HL-60 (cell line): ENCODE measurements at regions not wholly inside any gene's neighbourhood (a gene's known extent, or its start where the extent isn't known, plus 50 kb on each side); places are given as distances from the start of the nearest gene placed in this dataset.
"Not testable (repeated sequence)": the region's sequence is repeated elsewhere in the genome, so short reads cannot be mapped to it uniquely, and the experiment has no call there.

Source experiments
- DNase-seq, 2 experiments: peaks; one replicate each; pipeline ENCODE4 v3.0.0-alpha.2; 2010 to 2020; ENCODE audit warnings: low read depth in 1 of 2, low spot score in 1 of 2
- H3K27ac ChIP-seq: fragments of 250-450 bp; sonication (Bioruptor Pico); replicated peaks from 2 replicates; pipeline ENCODE4 v1.5.1; 2020; ENCODE audit warnings: mild to moderate bottlenecking, moderate library complexity
- H3K27me3 ChIP-seq: fragments of 250-450 bp; sonication (Bioruptor Pico); 2 replicates; pipeline ENCODE4 v1.5.1; 2021; ENCODE audit warnings: mild to moderate bottlenecking, moderate library complexity; ENCODE audit not compliant: insufficient read depth, poor library complexity, severe bottlenecking
- H3K4me3 ChIP-seq: replicated peaks from 2 replicates; pipeline ENCODE4 v1.5.1; 2011; ENCODE audit warnings: mild to moderate bottlenecking, control low read depth, low read length; ENCODE audit not compliant: insufficient read depth
- GABPA ChIP-seq: IDR thresholded peaks from 2 replicates; pipeline ENCODE4 v1.6.1; 2012; ENCODE audit warnings: low read depth
- POLR2AphosphoS5 ChIP-seq: IDR thresholded peaks from 2 replicates; pipeline ENCODE4 v1.6.1; 2012; ENCODE audit warnings: low read depth
- SPI1 ChIP-seq: IDR thresholded peaks from 2 replicates; pipeline ENCODE4 v1.6.1; 2012; ENCODE audit warnings: low read depth, mild to moderate bottlenecking, borderline replicate concordance
- TF ChIP-seq, protein P1 (sequence below): IDR thresholded peaks from one replicate; pipeline ENCODE4 v1.5.1; 2011; ENCODE audit warnings: low read length, control low read depth, inconsistent platforms; ENCODE audit not compliant: insufficient read depth
- TF ChIP-seq, protein P2 (sequence below): IDR thresholded peaks from 2 replicates; pipeline ENCODE4 v1.6.1; 2012; ENCODE audit warnings: low read depth; ENCODE audit not compliant: insufficient replicate concordance

DNA sequence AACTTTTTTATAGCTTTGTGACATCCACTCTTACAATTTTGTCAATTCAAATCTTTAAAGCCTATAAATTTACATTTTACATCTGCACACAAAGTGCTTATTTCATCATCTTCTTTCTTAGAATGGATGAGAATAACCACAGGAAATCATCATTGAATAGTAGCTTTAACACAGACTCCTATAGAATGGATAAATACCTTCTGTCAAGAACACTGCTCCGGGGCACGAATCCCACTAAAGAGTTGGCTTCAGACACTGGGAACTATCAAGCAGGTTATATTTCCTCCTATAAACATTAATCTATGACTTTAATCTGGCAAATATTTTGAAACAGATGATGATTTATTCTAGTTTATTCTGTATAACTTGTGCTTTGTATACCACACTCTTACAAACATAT lies 269.7 kb upstream of the TPK1 start:
- DNase-seq: no peak
- no peaks in the 10 kb centered on the region for H3K27me3 ChIP-seq
- no peak overlapping the region for H3K4me3 ChIP-seq
- no peak for TF ChIP-seq SPI1
- TF ChIP-seq, protein P1, sequence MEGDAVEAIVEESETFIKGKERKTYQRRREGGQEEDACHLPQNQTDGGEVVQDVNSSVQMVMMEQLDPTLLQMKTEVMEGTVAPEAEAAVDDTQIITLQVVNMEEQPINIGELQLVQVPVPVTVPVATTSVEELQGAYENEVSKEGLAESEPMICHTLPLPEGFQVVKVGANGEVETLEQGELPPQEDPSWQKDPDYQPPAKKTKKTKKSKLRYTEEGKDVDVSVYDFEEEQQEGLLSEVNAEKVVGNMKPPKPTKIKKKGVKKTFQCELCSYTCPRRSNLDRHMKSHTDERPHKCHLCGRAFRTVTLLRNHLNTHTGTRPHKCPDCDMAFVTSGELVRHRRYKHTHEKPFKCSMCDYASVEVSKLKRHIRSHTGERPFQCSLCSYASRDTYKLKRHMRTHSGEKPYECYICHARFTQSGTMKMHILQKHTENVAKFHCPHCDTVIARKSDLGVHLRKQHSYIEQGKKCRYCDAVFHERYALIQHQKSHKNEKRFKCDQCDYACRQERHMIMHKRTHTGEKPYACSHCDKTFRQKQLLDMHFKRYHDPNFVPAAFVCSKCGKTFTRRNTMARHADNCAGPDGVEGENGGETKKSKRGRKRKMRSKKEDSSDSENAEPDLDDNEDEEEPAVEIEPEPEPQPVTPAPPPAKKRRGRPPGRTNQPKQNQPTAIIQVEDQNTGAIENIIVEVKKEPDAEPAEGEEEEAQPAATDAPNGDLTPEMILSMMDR: no peak
- TF ChIP-seq GABPA: no peak
- no peak for TF ChIP-seq POLR2AphosphoS5
- TF ChIP-seq, protein P2, sequence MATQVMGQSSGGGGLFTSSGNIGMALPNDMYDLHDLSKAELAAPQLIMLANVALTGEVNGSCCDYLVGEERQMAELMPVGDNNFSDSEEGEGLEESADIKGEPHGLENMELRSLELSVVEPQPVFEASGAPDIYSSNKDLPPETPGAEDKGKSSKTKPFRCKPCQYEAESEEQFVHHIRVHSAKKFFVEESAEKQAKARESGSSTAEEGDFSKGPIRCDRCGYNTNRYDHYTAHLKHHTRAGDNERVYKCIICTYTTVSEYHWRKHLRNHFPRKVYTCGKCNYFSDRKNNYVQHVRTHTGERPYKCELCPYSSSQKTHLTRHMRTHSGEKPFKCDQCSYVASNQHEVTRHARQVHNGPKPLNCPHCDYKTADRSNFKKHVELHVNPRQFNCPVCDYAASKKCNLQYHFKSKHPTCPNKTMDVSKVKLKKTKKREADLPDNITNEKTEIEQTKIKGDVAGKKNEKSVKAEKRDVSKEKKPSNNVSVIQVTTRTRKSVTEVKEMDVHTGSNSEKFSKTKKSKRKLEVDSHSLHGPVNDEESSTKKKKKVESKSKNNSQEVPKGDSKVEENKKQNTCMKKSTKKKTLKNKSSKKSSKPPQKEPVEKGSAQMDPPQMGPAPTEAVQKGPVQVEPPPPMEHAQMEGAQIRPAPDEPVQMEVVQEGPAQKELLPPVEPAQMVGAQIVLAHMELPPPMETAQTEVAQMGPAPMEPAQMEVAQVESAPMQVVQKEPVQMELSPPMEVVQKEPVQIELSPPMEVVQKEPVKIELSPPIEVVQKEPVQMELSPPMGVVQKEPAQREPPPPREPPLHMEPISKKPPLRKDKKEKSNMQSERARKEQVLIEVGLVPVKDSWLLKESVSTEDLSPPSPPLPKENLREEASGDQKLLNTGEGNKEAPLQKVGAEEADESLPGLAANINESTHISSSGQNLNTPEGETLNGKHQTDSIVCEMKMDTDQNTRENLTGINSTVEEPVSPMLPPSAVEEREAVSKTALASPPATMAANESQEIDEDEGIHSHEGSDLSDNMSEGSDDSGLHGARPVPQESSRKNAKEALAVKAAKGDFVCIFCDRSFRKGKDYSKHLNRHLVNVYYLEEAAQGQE: no peak
- no peak overlapping the region for H3K27ac ChIP-seq

DNA sequence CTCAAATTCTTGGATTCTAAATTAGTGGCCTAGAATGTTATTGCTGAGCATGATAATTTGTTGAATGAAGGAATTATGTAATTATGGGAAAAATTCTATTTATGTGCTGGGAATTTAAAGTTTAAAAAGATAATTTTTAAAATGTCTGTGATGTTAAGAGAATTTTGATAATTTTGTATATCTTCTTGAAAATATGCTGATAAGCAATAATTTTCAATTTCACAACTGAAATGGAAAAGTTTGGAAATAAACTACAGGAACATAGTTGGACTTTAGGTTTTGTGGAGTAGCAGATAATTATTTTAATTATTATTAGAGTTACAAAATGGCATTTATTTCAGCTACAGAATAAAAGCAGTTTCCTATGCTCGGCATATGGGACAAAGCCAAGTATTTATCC lies 268.5 kb upstream of the TPK1 start:
- DNase-seq: no peak
- H3K27me3 ChIP-seq: no peaks in the 10 kb centered on the region
- no peak overlapping the region for H3K27ac ChIP-seq
- TF ChIP-seq, protein P1: no peak
- TF ChIP-seq SPI1: no peak
- no peak for TF ChIP-seq GABPA
- TF ChIP-seq, protein P2: no peak
- no peak for TF ChIP-seq POLR2AphosphoS5
- H3K4me3 ChIP-seq: no peak overlapping the region

DNA sequence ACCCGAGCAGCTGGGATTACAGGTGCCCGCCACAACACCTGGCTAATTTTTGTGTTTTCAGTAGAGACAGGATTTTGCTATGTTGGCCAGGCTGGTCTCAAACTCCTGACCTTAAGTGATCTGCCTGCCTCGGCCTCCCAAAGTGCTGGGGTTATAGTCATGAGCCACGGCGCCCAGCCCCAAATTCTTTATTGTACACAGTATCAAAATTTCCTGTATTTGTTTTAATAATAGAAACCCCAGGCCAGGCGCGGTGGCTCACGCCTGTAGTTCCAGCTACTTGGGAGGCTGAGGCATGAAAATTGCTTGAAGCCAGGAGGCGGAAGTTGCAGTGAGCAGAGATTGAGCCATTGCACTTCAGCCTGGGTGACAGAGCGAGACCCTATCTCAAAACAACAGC lies 266.3 kb upstream of the TPK1 start:
- H3K27me3 ChIP-seq, H3K4me3 ChIP-seq, H3K27ac ChIP-seq, DNase-seq: not testable (repeated sequence)

DNA sequence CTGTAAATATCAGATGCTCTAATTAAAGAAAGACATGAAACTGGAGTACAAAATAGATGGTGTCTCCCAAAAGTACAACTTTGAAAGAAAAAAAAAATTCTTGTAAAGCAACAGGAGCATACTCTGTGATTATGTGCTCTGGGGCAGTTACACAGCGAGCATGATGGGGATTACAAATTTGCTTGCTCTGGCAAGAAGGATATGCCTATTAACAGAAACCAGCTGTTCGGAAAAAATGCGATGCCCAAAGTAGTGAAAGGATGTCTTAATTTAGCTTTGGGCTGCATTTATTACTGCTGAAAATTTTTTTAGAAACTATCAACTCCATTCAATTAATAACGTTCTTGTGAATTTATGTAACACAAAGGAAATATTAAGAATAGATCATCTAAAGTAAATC lies 256.9 kb upstream of the TPK1 start:
- Histone ChIP-seq H3K27me3 (no peaks in the 10 kb centered on the region), H3K4me3 (no peak overlapping the region), H3K27ac (no peak overlapping the region)
- no peak for DNase-seq
- TF ChIP-seq, protein P2: no peak
- TF ChIP-seq SPI1: no peak
- no peak for TF ChIP-seq POLR2AphosphoS5
- TF ChIP-seq, protein P1: no peak
- no peak for TF ChIP-seq GABPA
